B cell (primary cell): ENCODE measurements at regions not wholly inside any gene's neighbourhood (a gene's known extent, or its start where the extent isn't known, plus 50 kb on each side); places are given as distances from the start of the nearest gene placed in this dataset.

Source experiments
- EZH2 ChIP-seq: IDR thresholded peaks from 2 replicates; pipeline ENCODE4 v1.6.1; 2012; ENCODE audit warnings: borderline replicate concordance, low read depth, mild to moderate bottlenecking, moderate library complexity, low read length; ENCODE audit not compliant: insufficient read depth, poor library complexity, severe bottlenecking
- TF ChIP-seq, protein P1 (sequence below): fragments of 200-600 bp; IDR thresholded peaks from one replicate; pipeline ENCODE4 v1.8.0; 2022; ENCODE audit warnings: antibody characterized with exemption, mild to moderate bottlenecking

DNA sequence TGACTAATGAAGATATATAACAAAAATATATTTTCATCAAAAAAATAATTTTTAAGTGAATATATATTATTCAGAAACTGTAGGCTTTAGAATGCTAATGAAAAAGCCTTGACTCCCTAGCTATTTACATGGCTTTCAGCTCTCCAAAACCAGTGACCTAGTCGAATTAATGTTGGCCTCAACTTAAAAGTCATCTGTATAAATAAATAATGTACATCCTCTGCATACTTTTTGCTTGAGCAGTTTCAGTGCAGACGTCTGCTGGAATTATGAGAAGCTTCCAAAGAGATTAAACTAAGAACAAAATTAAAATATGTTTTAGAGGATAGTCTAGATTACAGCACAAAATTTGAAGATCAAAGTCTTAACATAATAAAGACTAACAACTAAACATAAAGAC, 520.4 kb upstream of the ALCAM start:
- TF ChIP-seq, protein P1, sequence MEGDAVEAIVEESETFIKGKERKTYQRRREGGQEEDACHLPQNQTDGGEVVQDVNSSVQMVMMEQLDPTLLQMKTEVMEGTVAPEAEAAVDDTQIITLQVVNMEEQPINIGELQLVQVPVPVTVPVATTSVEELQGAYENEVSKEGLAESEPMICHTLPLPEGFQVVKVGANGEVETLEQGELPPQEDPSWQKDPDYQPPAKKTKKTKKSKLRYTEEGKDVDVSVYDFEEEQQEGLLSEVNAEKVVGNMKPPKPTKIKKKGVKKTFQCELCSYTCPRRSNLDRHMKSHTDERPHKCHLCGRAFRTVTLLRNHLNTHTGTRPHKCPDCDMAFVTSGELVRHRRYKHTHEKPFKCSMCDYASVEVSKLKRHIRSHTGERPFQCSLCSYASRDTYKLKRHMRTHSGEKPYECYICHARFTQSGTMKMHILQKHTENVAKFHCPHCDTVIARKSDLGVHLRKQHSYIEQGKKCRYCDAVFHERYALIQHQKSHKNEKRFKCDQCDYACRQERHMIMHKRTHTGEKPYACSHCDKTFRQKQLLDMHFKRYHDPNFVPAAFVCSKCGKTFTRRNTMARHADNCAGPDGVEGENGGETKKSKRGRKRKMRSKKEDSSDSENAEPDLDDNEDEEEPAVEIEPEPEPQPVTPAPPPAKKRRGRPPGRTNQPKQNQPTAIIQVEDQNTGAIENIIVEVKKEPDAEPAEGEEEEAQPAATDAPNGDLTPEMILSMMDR, result no peak
- TF ChIP-seq EZH2, result no peak
